HG02981 (cell line): ENCODE measurements at regions not wholly inside any gene's neighbourhood (a gene's known extent, or its start where the extent isn't known, plus 50 kb on each side); places are given as distances from the start of the nearest gene placed in this dataset.
"Not testable (repeated sequence)": the region's sequence is repeated elsewhere in the genome, so short reads cannot be mapped to it uniquely, and the experiment has no call there.

ENCODE experiments used
- ATAC-seq: cut with Tn5 transposase; IDR thresholded peaks from one replicate; pipeline ENCODE4 v1.9.1; 2021; ENCODE audit warnings: mild to moderate bottlenecking, moderate library complexity; ENCODE audit not compliant: unreplicated experiment

- no peak for ATAC-seq
Measured at GRCh38 chr14:105940534-105941225, 414.3 kb downstream of the TMEM121 start.

GRCh38 chr14:105941226-105942166 lies 415.1 kb downstream of the TMEM121 start:
- ATAC-seq, result no peak

GRCh38 chr14:105942725-105943124 lies 416.3 kb downstream of the TMEM121 start:
- ATAC-seq, result not testable (repeated sequence)

GRCh38 chr14:105943973-105944602 lies 417.7 kb downstream of the TMEM121 start:
- no peak for ATAC-seq

- no peak for ATAC-seq
Measured at GRCh38 chr14:105944632-105945610, 418.5 kb downstream of the TMEM121 start.

GRCh38 chr14:105945896-105946295 lies 419.5 kb downstream of the TMEM121 start:
- no peak for ATAC-seq

GRCh38 chr14:105947599-105947998 lies 421.2 kb downstream of the TMEM121 start:
- no peak for ATAC-seq

- ATAC-seq, result not testable (repeated sequence)
Measured at GRCh38 chr14:105948955-105949354, 422.6 kb downstream of the TMEM121 start.

GRCh38 chr14:105950364-105950892 lies 424.0 kb downstream of the TMEM121 start:
- not testable (repeated sequence) for ATAC-seq

GRCh38 chr14:105951399-105951798 lies 425.0 kb downstream of the TMEM121 start:
- no peak for ATAC-seq

GRCh38 chr14:105952222-105952621 lies 425.8 kb downstream of the TMEM121 start:
- ATAC-seq, result no peak

GRCh38 chr14:105952826-105953225 lies 426.4 kb downstream of the TMEM121 start:
- no peak for ATAC-seq

GRCh38 chr14:105961625-105962024 lies 435.2 kb downstream of the TMEM121 start:
- not testable (repeated sequence) for ATAC-seq

- no peak for ATAC-seq
Measured at GRCh38 chr14:105962532-105962931, 436.1 kb downstream of the TMEM121 start.

GRCh38 chr14:105968291-105968690 lies 441.9 kb downstream of the TMEM121 start:
- ATAC-seq, result no peak

GRCh38 chr14:105969026-105969425 lies 442.6 kb downstream of the TMEM121 start:
- not testable (repeated sequence) for ATAC-seq

- not testable (repeated sequence) for ATAC-seq
Measured at GRCh38 chr14:105970821-105971220, 444.4 kb downstream of the TMEM121 start.

GRCh38 chr14:105971593-105972500 lies 445.5 kb downstream of the TMEM121 start:
- no peak for ATAC-seq

GRCh38 chr14:105974902-105975301 lies 448.5 kb downstream of the TMEM121 start:
- ATAC-seq, result no peak
